ENCODE measurements at regions not wholly inside any gene's neighbourhood (a gene's known extent, or its start where the extent isn't known, plus 50 kb on each side); places are given as distances from the start of the nearest gene placed in this dataset.

DNA sequence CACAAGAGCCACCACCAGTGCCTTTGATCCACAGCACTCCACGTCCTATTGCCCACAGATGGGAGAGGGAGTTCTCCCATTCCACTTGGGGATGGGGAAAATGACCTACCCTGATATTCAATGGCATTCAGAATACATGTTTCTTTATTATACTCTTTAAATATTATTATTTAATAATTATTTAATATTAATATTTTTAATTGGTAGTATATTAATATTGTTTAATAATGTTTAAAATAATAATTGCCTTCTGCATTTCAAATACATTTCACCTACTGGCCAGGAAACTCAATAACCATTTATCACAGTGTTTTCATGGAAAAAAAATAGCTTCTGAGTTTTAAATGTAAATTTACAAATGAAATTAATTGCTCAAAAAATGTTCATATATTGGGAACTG lies 127.4 kb upstream of the G2E3 start:
- no peaks in the 10 kb centered on the region for H3K36me3 Mint-ChIP-seq
- H3K9me3 Mint-ChIP-seq = peaks cover 9% of the 10 kb centered on the region
- H3K27me3 Mint-ChIP-seq (ENCODE audit: insufficient read depth, low read depth) = peaks cover 2% of the 10 kb centered on the region
- H3K4me3 ChIP-seq = no peak overlapping the region
- no peak overlapping the region for H3K4me2 ChIP-seq
- H3K9me3 ChIP-seq (ENCODE audit: low read depth) = no peaks in the 10 kb centered on the region
- no peak overlapping the region for H2AFZ ChIP-seq (replicated peaks)
- H3K79me2 ChIP-seq (ENCODE audit: low read depth) = no peaks in the 10 kb centered on the region
- DNase-seq (ENCODE audit: low spot score) = no peak
- no peaks in the 10 kb centered on the region for H3F3A ChIP-seq (ENCODE audit: low read depth)
- H3K9ac ChIP-seq = no peak overlapping the region
- H3K27ac ChIP-seq = no peak overlapping the region
- peaks cover 9% of the 10 kb centered on the region for H3K4me1 ChIP-seq
- H4K20me1 ChIP-seq (ENCODE audit: low read depth) = no peaks in the 10 kb centered on the region
- peaks cover 5% of the 10 kb centered on the region for H3K4me1 Mint-ChIP-seq
- no peak for TF ChIP-seq EZH2phosphoT487 (IDR thresholded peaks at IDR 0.05)
- TF ChIP-seq EZH2 (IDR thresholded peaks at IDR 0.05) = no peak
- TF ChIP-seq, protein P1, sequence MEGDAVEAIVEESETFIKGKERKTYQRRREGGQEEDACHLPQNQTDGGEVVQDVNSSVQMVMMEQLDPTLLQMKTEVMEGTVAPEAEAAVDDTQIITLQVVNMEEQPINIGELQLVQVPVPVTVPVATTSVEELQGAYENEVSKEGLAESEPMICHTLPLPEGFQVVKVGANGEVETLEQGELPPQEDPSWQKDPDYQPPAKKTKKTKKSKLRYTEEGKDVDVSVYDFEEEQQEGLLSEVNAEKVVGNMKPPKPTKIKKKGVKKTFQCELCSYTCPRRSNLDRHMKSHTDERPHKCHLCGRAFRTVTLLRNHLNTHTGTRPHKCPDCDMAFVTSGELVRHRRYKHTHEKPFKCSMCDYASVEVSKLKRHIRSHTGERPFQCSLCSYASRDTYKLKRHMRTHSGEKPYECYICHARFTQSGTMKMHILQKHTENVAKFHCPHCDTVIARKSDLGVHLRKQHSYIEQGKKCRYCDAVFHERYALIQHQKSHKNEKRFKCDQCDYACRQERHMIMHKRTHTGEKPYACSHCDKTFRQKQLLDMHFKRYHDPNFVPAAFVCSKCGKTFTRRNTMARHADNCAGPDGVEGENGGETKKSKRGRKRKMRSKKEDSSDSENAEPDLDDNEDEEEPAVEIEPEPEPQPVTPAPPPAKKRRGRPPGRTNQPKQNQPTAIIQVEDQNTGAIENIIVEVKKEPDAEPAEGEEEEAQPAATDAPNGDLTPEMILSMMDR (IDR thresholded peaks at IDR 0.05) = no peak
- no peak overlapping the region for H3K27ac Mint-ChIP-seq
- no peaks in the 10 kb centered on the region for H3K36me3 ChIP-seq
- H3K27me3 ChIP-seq = no peaks in the 10 kb centered on the region
- H3K4me3 Mint-ChIP-seq = no peak overlapping the region

DNA sequence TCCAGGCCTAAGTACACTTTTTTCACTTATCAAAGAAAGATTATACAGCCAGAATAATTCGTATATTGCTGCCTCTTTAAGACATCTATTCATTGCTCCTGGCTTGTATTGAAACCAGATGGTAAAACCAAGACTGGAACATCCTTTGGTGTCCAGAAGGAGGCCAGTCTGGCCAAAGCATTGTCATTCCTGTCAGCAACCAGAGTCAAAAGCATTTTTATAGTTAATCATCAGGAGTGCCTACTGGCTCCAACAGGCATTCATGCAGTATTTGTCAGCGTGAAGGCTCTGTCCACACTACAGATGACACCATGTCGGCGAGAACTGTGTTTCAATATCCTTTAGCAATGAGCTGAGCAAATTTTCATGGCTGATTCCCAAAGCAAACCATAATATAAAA lies 118.0 kb upstream of the G2E3 start:
- Histone ChIP-seq H3K79me2 (ENCODE audit: low read depth) (no peaks in the 10 kb centered on the region), H3K9me3 (ENCODE audit: low read depth) (no peaks in the 10 kb centered on the region), H3K4me3 (no peak overlapping the region), H2AFZ (replicated peaks) (no peak overlapping the region), H3K36me3 (no peaks in the 10 kb centered on the region), H4K20me1 (ENCODE audit: low read depth) (no peaks in the 10 kb centered on the region), H3K9ac (no peak overlapping the region), H3K27ac (no peak overlapping the region), H3F3A (ENCODE audit: low read depth) (peaks cover 5% of the 10 kb centered on the region), H3K4me2 (no peak overlapping the region), H3K4me1 (peaks cover 14% of the 10 kb centered on the region), H3K27me3 (no peaks in the 10 kb centered on the region)
- Mint-ChIP-seq H3K9me3 (no peaks in the 10 kb centered on the region), H3K27ac (no peak overlapping the region), H3K27me3 (ENCODE audit: insufficient read depth, low read depth) (peaks cover 10% of the 10 kb centered on the region), H3K36me3 (no peaks in the 10 kb centered on the region), H3K4me3 (no peak overlapping the region), H3K4me1 (peaks cover 10% of the 10 kb centered on the region)
- DNase-seq (ENCODE audit: low spot score) = no peak
- no peak for TF ChIP-seq EZH2 (IDR thresholded peaks at IDR 0.05)
- TF ChIP-seq, protein P1 (IDR thresholded peaks at IDR 0.05) = no peak
- TF ChIP-seq EZH2phosphoT487 (IDR thresholded peaks at IDR 0.05) = no peak

DNA sequence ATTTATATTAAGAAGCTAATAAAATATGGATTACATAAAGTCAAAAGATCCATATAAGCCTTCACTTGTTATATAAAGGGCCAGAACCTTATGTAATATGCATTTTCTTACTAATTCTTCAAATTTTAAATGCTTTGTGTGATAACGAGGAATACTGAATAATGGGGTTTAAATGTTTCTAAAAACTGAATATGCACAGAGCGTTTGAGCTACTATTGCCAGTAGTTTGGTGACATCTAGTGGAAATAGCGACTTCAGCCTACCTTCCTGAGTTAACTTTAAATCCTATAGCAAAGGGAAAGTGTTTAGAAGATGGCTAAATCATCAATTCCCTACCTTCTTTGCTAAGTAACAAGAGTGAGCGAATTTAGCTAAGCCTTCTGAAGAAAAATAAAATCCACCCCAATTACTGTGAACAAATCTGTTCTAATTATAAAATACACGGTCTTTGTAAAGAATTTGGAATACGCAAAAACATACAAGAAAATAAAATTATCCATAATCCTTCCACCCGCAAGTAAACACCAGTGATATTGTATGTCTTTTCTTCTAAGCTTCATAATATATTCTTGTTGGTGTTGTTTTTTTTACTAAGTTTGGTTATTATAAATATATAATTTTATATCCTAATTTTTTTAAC lies 115.5 kb upstream of the G2E3 start:
- H4K20me1 ChIP-seq (ENCODE audit: low read depth) = no peaks in the 10 kb centered on the region
- no peaks in the 10 kb centered on the region for H3K9me3 ChIP-seq (ENCODE audit: low read depth)
- peak; percentile 69 for DNase-seq (ENCODE audit: low spot score)
- no peaks in the 10 kb centered on the region for H3K27me3 ChIP-seq
- Mint-ChIP-seq H3K4me1 (peaks cover 18% of the 10 kb centered on the region), H3K27ac (no peak overlapping the region), H3K4me3 (no peak overlapping the region), H3K9me3 (no peaks in the 10 kb centered on the region), H3K36me3 (no peaks in the 10 kb centered on the region), H3K27me3 (ENCODE audit: insufficient read depth, low read depth) (peaks cover 15% of the 10 kb centered on the region)
- no peak overlapping the region for H3K4me2 ChIP-seq
- H3K4me1 ChIP-seq = peaks cover 26% of the 10 kb centered on the region
- H3K27ac ChIP-seq = no peak overlapping the region
- H3K36me3 ChIP-seq = no peaks in the 10 kb centered on the region
- no peaks in the 10 kb centered on the region for H3K79me2 ChIP-seq (ENCODE audit: low read depth)
- no peak overlapping the region for H3K9ac ChIP-seq
- H3K4me3 ChIP-seq = no peak overlapping the region
- no peak overlapping the region for H2AFZ ChIP-seq (replicated peaks)
- TF ChIP-seq, protein P1 (IDR thresholded peaks at IDR 0.05) = peak; percentile 89
- TF ChIP-seq EZH2 (IDR thresholded peaks at IDR 0.05) (no peak), EZH2phosphoT487 (IDR thresholded peaks at IDR 0.05) (no peak)
- peaks cover 8% of the 10 kb centered on the region for H3F3A ChIP-seq (ENCODE audit: low read depth)

All from neural progenitor cell (in vitro differentiated cells).